ENCODE measurements at regions not wholly inside any gene's neighbourhood (a gene's known extent, or its start where the extent isn't known, plus 50 kb on each side); places are given as distances from the start of the nearest gene placed in this dataset.

DNA sequence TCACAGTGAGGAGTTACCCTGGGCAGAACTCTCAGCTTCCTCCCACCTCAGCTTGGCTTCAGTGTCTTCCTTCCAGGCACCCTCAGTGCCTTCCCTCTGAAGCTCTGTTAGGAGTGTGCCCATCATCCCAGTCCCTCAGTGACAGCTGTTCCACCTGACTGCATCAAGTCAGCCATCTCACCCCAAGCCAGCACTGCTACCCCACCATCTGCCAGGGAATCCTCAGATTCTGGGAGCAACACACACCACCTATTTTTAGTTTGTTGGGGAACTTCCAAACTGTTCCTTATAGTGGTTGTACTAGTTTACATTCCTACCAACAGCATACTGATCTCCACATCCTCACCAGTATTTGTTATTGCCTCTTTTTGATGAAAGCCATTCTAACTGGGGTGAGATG lies 182.9 kb downstream of the RELL1 start:
- H3K4me3 ChIP-seq (ENCODE audit: control insufficient read depth, low read depth, low read length): no peak overlapping the region
- DNase-seq (ENCODE audit: low read depth): no peak
- TF ChIP-seq, protein P1, sequence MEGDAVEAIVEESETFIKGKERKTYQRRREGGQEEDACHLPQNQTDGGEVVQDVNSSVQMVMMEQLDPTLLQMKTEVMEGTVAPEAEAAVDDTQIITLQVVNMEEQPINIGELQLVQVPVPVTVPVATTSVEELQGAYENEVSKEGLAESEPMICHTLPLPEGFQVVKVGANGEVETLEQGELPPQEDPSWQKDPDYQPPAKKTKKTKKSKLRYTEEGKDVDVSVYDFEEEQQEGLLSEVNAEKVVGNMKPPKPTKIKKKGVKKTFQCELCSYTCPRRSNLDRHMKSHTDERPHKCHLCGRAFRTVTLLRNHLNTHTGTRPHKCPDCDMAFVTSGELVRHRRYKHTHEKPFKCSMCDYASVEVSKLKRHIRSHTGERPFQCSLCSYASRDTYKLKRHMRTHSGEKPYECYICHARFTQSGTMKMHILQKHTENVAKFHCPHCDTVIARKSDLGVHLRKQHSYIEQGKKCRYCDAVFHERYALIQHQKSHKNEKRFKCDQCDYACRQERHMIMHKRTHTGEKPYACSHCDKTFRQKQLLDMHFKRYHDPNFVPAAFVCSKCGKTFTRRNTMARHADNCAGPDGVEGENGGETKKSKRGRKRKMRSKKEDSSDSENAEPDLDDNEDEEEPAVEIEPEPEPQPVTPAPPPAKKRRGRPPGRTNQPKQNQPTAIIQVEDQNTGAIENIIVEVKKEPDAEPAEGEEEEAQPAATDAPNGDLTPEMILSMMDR (conservative IDR thresholded peaks at IDR 0.05; ENCODE audit: control insufficient read depth, insufficient read depth, low read depth, low read length): no peak

- H3K4me3 ChIP-seq (ENCODE audit: control insufficient read depth, low read depth, low read length): no peak overlapping the region
- DNase-seq (ENCODE audit: low read depth): no peak
- TF ChIP-seq, protein P1 (conservative IDR thresholded peaks at IDR 0.05; ENCODE audit: control insufficient read depth, insufficient read depth, low read depth, low read length): no peak
These were observed 184.1 kb downstream of the RELL1 start for GRCh38 chr4:37502070-37502469.
